ENCODE measurements at regions not wholly inside any gene's neighbourhood (a gene's known extent, or its start where the extent isn't known, plus 50 kb on each side); places are given as distances from the start of the nearest gene placed in this dataset.

- no peaks in the 10 kb centered on the region for H3K79me2 ChIP-seq (ENCODE audit: insufficient read depth)
- no peaks in the 10 kb centered on the region for H3K9me2 ChIP-seq
- no peaks in the 10 kb centered on the region for H4K20me1 ChIP-seq (ENCODE audit: insufficient read depth)
- POLR2A ChIA-PET = no interaction called here
- CTCF ChIA-PET = no interaction called here
- H3K36me3 ChIP-seq (replicated peaks in 1 of 2; ENCODE audit: control insufficient read depth in 1 of 2, insufficient read depth in 2 of 2, low read length in 1 of 2) = no peaks in the 10 kb centered on the region
- H3K9ac ChIP-seq = no peak overlapping the region
- H3K4me1 ChIP-seq (ENCODE audit: control insufficient read depth in 1 of 2, insufficient read depth in 2 of 2, low read depth in 1 of 2, low read length in 1 of 2) = no peaks in the 10 kb centered on the region
- H2AFZ ChIP-seq (ENCODE audit: low read depth) = no peak overlapping the region
- H3F3A ChIP-seq (replicated peaks; ENCODE audit: insufficient read depth) = no peaks in the 10 kb centered on the region
- no CpG with 5 or more reads among the region's 1 CpG for WGBS (ENCODE audit: low lambda C conversion rate)
- DNase-seq = no peak
- TF ChIP-seq JUND (IDR thresholded peaks at IDR 0.05) (no peak), YY1 (IDR thresholded peaks at IDR 0.05; ENCODE audit: low read depth) (no peak), ELF1 (IDR thresholded peaks at IDR 0.05) (no peak), FOXM1 (IDR thresholded peaks at IDR 0.05; ENCODE audit: low read depth) (no peak), RCOR1 (IDR thresholded peaks at IDR 0.05; ENCODE audit: low read length) (no peak)
- no peak overlapping the region for H3K4me3 ChIP-seq (ENCODE audit: low read depth in 2 of 2, low read length in 1 of 2)
- H3K27ac ChIP-seq (ENCODE audit: low read depth in 2 of 2, low read length in 1 of 2) = no peak overlapping the region
- H3K27me3 ChIP-seq (ENCODE audit: insufficient read depth) = no peaks in the 10 kb centered on the region
- H3K4me2 ChIP-seq = no peak overlapping the region
- H3K9me3 ChIP-seq = no peaks in the 10 kb centered on the region
Observed at GRCh38 chr13:38483623-38484022, 134.0 kb downstream of the UFM1 start.

GRCh38 chr13:38490657-38491056, 141.0 kb downstream of the UFM1 start:
- Histone ChIP-seq H3K27ac (ENCODE audit: low read depth in 2 of 2, low read length in 1 of 2) (no peak overlapping the region), H3K9me3 (no peaks in the 10 kb centered on the region), H2AFZ (ENCODE audit: low read depth) (no peak overlapping the region), H3K9ac (no peak overlapping the region), H3K4me3 (ENCODE audit: low read depth in 2 of 2, low read length in 1 of 2) (no peak overlapping the region), H4K20me1 (ENCODE audit: insufficient read depth) (no peaks in the 10 kb centered on the region), H3F3A (replicated peaks; ENCODE audit: insufficient read depth) (no peaks in the 10 kb centered on the region), H3K9me2 (no peaks in the 10 kb centered on the region), H3K79me2 (ENCODE audit: insufficient read depth) (no peaks in the 10 kb centered on the region), H3K4me2 (no peak overlapping the region), H3K27me3 (ENCODE audit: insufficient read depth) (no peaks in the 10 kb centered on the region), H3K36me3 (replicated peaks in 1 of 2; ENCODE audit: control insufficient read depth in 1 of 2, insufficient read depth in 2 of 2, low read length in 1 of 2) (no peaks in the 10 kb centered on the region), H3K4me1 (ENCODE audit: control insufficient read depth in 1 of 2, insufficient read depth in 2 of 2, low read depth in 1 of 2, low read length in 1 of 2) (no peaks in the 10 kb centered on the region)
- DNase-seq = no peak
- ChIA-PET POLR2A (no interaction called here), CTCF (no interaction called here)
- WGBS (ENCODE audit: low lambda C conversion rate) = 6% methylated on average over 3 of the region's 3 CpGs
- TF ChIP-seq RFX5 (IDR thresholded peaks at IDR 0.05; ENCODE audit: low read length) (no peak), TAF1 (IDR thresholded peaks at IDR 0.05; ENCODE audit: borderline replicate concordance, low read depth, low read length) (no peak), TCF12 (IDR thresholded peaks at IDR 0.05) (no peak), YY1 (IDR thresholded peaks at IDR 0.05; ENCODE audit: low read depth) (no peak), CHD2 (IDR thresholded peaks at IDR 0.05; ENCODE audit: low read length, partially characterized antibody) (no peak), GABPA (IDR thresholded peaks at IDR 0.05; ENCODE audit: low read depth) (no peak), RCOR1 (IDR thresholded peaks at IDR 0.05; ENCODE audit: low read length) (no peak), POLR2AphosphoS5 (IDR thresholded peaks at IDR 0.05; ENCODE audit: low read depth, low read length) (no peak), FOSL2 (IDR thresholded peaks at IDR 0.05; ENCODE audit: borderline replicate concordance, low read depth) (no peak), REST (IDR thresholded peaks at IDR 0.05; ENCODE audit: low read depth, low read length) (no peak), JUND (IDR thresholded peaks at IDR 0.05) (no peak), MEF2A (IDR thresholded peaks at IDR 0.05; ENCODE audit: borderline replicate concordance, low read depth) (no peak), RXRA (IDR thresholded peaks at IDR 0.05; ENCODE audit: borderline replicate concordance, low read depth) (no peak), EP300 (IDR thresholded peaks at IDR 0.05; ENCODE audit: borderline replicate concordance in 1 of 2, low read depth in 1 of 2, low read length in 1 of 2) (no peak), EZH2phosphoT487 (IDR thresholded peaks at IDR 0.05; ENCODE audit: borderline replicate concordance, low read depth) (no peak), FOXM1 (IDR thresholded peaks at IDR 0.05; ENCODE audit: low read depth) (no peak), RAD21 (IDR thresholded peaks at IDR 0.05; ENCODE audit: low read length) (no peak)
- TF ChIP-seq, protein P1, sequence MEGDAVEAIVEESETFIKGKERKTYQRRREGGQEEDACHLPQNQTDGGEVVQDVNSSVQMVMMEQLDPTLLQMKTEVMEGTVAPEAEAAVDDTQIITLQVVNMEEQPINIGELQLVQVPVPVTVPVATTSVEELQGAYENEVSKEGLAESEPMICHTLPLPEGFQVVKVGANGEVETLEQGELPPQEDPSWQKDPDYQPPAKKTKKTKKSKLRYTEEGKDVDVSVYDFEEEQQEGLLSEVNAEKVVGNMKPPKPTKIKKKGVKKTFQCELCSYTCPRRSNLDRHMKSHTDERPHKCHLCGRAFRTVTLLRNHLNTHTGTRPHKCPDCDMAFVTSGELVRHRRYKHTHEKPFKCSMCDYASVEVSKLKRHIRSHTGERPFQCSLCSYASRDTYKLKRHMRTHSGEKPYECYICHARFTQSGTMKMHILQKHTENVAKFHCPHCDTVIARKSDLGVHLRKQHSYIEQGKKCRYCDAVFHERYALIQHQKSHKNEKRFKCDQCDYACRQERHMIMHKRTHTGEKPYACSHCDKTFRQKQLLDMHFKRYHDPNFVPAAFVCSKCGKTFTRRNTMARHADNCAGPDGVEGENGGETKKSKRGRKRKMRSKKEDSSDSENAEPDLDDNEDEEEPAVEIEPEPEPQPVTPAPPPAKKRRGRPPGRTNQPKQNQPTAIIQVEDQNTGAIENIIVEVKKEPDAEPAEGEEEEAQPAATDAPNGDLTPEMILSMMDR (IDR thresholded peaks at IDR 0.05) = no peak
- TF ChIP-seq, protein P2, sequence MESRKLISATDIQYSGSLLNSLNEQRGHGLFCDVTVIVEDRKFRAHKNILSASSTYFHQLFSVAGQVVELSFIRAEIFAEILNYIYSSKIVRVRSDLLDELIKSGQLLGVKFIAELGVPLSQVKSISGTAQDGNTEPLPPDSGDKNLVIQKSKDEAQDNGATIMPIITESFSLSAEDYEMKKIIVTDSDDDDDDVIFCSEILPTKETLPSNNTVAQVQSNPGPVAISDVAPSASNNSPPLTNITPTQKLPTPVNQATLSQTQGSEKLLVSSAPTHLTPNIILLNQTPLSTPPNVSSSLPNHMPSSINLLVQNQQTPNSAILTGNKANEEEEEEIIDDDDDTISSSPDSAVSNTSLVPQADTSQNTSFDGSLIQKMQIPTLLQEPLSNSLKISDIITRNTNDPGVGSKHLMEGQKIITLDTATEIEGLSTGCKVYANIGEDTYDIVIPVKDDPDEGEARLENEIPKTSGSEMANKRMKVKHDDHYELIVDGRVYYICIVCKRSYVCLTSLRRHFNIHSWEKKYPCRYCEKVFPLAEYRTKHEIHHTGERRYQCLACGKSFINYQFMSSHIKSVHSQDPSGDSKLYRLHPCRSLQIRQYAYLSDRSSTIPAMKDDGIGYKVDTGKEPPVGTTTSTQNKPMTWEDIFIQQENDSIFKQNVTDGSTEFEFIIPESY (IDR thresholded peaks at IDR 0.05; ENCODE audit: borderline replicate concordance, low read depth) = no peak
- TF ChIP-seq, protein P3, sequence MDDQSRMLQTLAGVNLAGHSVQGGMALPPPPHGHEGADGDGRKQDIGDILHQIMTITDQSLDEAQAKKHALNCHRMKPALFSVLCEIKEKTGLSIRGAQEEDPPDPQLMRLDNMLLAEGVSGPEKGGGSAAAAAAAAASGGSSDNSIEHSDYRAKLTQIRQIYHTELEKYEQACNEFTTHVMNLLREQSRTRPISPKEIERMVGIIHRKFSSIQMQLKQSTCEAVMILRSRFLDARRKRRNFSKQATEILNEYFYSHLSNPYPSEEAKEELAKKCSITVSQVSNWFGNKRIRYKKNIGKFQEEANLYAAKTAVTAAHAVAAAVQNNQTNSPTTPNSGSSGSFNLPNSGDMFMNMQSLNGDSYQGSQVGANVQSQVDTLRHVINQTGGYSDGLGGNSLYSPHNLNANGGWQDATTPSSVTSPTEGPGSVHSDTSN (IDR thresholded peaks at IDR 0.05) = no peak

Data from SK-N-SH (cell line).